ENCODE measurements at regions not wholly inside any gene's neighbourhood (a gene's known extent, or its start where the extent isn't known, plus 50 kb on each side); places are given as distances from the start of the nearest gene placed in this dataset.

DNA sequence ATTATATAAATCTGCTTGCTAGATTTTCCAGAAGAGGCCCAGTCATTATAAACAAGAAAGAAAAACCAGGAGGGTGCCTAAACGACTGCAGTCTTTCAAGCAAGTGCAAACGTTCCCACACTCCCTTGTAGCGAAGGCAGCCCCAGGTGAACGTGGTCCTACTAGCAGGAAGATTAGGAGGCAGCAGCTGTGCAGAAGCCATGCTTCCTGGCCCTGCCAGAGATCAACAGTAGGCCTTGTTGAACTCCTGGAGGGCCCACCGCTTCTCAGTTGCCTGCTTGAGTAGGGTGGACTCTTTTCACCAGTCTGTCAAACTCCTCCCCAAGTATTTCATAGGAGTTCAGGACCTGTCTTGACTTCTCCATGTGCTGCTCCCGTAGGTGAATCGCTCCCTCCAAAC is 163.0 kb upstream of the GORAB start:
- H3F3A ChIP-seq (ENCODE audit: low read depth), result no peaks in the 10 kb centered on the region
- no peaks in the 10 kb centered on the region for H3K27me3 ChIP-seq
- no peaks in the 10 kb centered on the region for H4K20me1 ChIP-seq (ENCODE audit: low read depth)
- no peaks in the 10 kb centered on the region for H3K36me3 ChIP-seq
- no peaks in the 10 kb centered on the region for H3K4me1 Mint-ChIP-seq
- H3K79me2 ChIP-seq (ENCODE audit: low read depth), result no peaks in the 10 kb centered on the region
- no peak overlapping the region for H2AFZ ChIP-seq (replicated peaks)
- no peak for DNase-seq (ENCODE audit: low spot score)
- H3K9ac ChIP-seq, result no peak overlapping the region
- no peak overlapping the region for H3K27ac ChIP-seq
- H3K27me3 Mint-ChIP-seq (ENCODE audit: insufficient read depth, low read depth), result peaks cover 5% of the 10 kb centered on the region
- no peaks in the 10 kb centered on the region for H3K9me3 Mint-ChIP-seq
- no peaks in the 10 kb centered on the region for H3K4me1 ChIP-seq
- H3K4me2 ChIP-seq, result no peak overlapping the region
- no peaks in the 10 kb centered on the region for H3K9me3 ChIP-seq (ENCODE audit: low read depth)
- no peak overlapping the region for H3K27ac Mint-ChIP-seq
- TF ChIP-seq EZH2 (IDR thresholded peaks at IDR 0.05), result no peak
- TF ChIP-seq EZH2phosphoT487 (IDR thresholded peaks at IDR 0.05), result no peak
- TF ChIP-seq, protein P1, sequence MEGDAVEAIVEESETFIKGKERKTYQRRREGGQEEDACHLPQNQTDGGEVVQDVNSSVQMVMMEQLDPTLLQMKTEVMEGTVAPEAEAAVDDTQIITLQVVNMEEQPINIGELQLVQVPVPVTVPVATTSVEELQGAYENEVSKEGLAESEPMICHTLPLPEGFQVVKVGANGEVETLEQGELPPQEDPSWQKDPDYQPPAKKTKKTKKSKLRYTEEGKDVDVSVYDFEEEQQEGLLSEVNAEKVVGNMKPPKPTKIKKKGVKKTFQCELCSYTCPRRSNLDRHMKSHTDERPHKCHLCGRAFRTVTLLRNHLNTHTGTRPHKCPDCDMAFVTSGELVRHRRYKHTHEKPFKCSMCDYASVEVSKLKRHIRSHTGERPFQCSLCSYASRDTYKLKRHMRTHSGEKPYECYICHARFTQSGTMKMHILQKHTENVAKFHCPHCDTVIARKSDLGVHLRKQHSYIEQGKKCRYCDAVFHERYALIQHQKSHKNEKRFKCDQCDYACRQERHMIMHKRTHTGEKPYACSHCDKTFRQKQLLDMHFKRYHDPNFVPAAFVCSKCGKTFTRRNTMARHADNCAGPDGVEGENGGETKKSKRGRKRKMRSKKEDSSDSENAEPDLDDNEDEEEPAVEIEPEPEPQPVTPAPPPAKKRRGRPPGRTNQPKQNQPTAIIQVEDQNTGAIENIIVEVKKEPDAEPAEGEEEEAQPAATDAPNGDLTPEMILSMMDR (IDR thresholded peaks at IDR 0.05), result no peak
- no peak overlapping the region for H3K4me3 ChIP-seq
- no peak overlapping the region for H3K4me3 Mint-ChIP-seq
- no peaks in the 10 kb centered on the region for H3K36me3 Mint-ChIP-seq

DNA sequence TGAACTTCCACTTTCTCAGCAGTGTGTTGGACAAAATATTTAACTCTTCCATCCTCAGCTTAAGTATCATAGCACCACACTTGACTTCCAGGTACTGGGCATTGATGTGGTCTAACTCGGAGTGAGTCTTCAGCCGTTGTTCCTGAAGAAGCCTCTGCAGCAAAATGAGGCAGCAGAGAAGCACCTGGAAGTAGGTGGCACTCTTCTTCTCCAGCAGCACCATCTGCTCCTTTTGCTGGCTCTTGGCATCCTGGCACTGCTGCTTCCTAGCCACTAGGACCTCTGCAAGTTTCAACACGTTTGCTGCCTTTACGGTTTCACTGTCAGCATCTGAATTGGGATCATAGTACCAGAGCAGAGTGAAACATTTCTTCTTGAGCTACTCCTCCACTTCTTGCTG is 162.5 kb upstream of the GORAB start:
- H3K4me3 ChIP-seq, result no peak overlapping the region
- Mint-ChIP-seq H3K9me3 (no peaks in the 10 kb centered on the region), H3K4me1 (no peaks in the 10 kb centered on the region), H3K36me3 (no peaks in the 10 kb centered on the region), H3K4me3 (no peak overlapping the region), H3K27ac (no peak overlapping the region), H3K27me3 (ENCODE audit: insufficient read depth, low read depth) (peaks cover 5% of the 10 kb centered on the region)
- H3K27ac ChIP-seq, result no peak overlapping the region
- H3K4me2 ChIP-seq, result no peak overlapping the region
- no peaks in the 10 kb centered on the region for H3K4me1 ChIP-seq
- no peaks in the 10 kb centered on the region for H3K79me2 ChIP-seq (ENCODE audit: low read depth)
- TF ChIP-seq, protein P1 (IDR thresholded peaks at IDR 0.05), result no peak
- TF ChIP-seq EZH2phosphoT487 (IDR thresholded peaks at IDR 0.05) (no peak), EZH2 (IDR thresholded peaks at IDR 0.05) (no peak)
- no peaks in the 10 kb centered on the region for H3K36me3 ChIP-seq
- no peaks in the 10 kb centered on the region for H3K9me3 ChIP-seq (ENCODE audit: low read depth)
- no peaks in the 10 kb centered on the region for H4K20me1 ChIP-seq (ENCODE audit: low read depth)
- H3K9ac ChIP-seq, result no peak overlapping the region
- no peaks in the 10 kb centered on the region for H3K27me3 ChIP-seq
- H3F3A ChIP-seq (ENCODE audit: low read depth), result no peaks in the 10 kb centered on the region
- DNase-seq (ENCODE audit: low spot score), result no peak
- H2AFZ ChIP-seq (replicated peaks), result no peak overlapping the region

DNA sequence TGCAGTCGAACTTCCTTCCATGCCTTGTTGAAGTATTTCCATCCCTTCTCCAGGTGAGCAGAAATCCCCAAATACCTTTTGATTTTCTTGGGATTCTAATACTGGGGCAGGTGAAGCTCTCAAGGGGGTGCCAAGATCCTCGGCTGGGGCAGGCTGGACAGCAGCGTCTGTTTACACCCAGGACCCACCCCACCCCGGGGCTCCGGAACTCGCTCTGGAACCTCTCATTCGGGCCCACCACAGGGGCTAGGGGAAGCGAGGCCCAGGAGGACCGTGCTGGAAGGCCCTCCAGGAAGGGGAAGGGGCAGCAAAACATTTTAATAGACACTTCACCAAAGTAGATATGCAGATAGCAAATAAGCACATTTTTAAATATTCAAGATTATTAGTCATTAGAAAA is 161.9 kb upstream of the GORAB start:
- H3K27me3 Mint-ChIP-seq (ENCODE audit: insufficient read depth, low read depth), result peaks cover 5% of the 10 kb centered on the region
- Histone ChIP-seq H3K9ac (no peak overlapping the region), H3K4me1 (no peaks in the 10 kb centered on the region), H3K27me3 (no peaks in the 10 kb centered on the region), H3K4me2 (no peak overlapping the region), H3F3A (ENCODE audit: low read depth) (no peaks in the 10 kb centered on the region), H3K4me3 (no peak overlapping the region), H3K79me2 (ENCODE audit: low read depth) (no peaks in the 10 kb centered on the region), H2AFZ (replicated peaks) (no peak overlapping the region), H4K20me1 (ENCODE audit: low read depth) (no peaks in the 10 kb centered on the region), H3K9me3 (ENCODE audit: low read depth) (no peaks in the 10 kb centered on the region), H3K27ac (no peak overlapping the region), H3K36me3 (no peaks in the 10 kb centered on the region)
- H3K4me1 Mint-ChIP-seq, result no peaks in the 10 kb centered on the region
- DNase-seq (ENCODE audit: low spot score), result no peak
- H3K9me3 Mint-ChIP-seq, result no peaks in the 10 kb centered on the region
- no peak overlapping the region for H3K4me3 Mint-ChIP-seq
- no peak overlapping the region for H3K27ac Mint-ChIP-seq
- TF ChIP-seq EZH2phosphoT487 (IDR thresholded peaks at IDR 0.05) (no peak), EZH2 (IDR thresholded peaks at IDR 0.05) (no peak)
- TF ChIP-seq, protein P1 (IDR thresholded peaks at IDR 0.05), result no peak
- H3K36me3 Mint-ChIP-seq, result no peaks in the 10 kb centered on the region
